ENCODE measurements at regions not wholly inside any gene's neighbourhood (a gene's known extent, or its start where the extent isn't known, plus 50 kb on each side); places are given as distances from the start of the nearest gene placed in this dataset.

GRCh38 chr4:160495356-160495755, 1392.5 kb downstream of the RAPGEF2 start (continued):
- no peak for TF ChIP-seq CHD7 (IDR thresholded peaks at IDR 0.05; ENCODE audit: insufficient replicate concordance, low read length)

Data from H1 (cell line).